ENCODE measurements at regions not wholly inside any gene's neighbourhood (a gene's known extent, or its start where the extent isn't known, plus 50 kb on each side); places are given as distances from the start of the nearest gene placed in this dataset.

DNA sequence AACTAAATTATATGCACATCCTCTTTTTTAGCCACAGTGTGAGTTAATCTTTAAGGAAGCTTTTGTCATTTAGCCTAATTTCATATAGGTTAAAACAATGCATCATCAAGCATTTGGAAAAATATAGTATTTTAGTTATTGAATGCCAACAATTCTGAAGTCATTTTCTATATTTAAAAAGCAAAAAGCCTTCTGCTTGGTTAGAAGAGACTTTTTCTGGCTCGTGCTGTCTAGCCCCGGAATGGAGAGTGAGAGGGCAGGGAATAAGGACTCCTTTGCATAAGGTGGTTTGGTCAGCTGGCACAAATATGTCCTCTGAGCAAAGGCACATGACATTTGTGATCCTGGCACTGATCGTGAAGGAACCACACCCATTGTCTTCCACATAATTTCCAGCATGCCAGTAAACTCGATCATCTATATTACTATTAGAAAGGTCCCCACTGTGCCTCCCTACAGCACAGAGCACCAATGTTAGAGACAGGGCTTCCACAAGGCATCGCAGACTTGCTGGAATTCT, 393.7 kb upstream of the INTU start:
- TF ChIP-seq GATA3 (IDR thresholded peaks at IDR 0.05; ENCODE audit: low read depth, low read length) (no peak), GATA2 (IDR thresholded peaks at IDR 0.05; ENCODE audit: low read depth, low read length) (no peak)

Data from SH-SY5Y (cell line).